ENCODE measurements at regions not wholly inside any gene's neighbourhood (a gene's known extent, or its start where the extent isn't known, plus 50 kb on each side); places are given as distances from the start of the nearest gene placed in this dataset.

GRCh38 chr18:65025756-65026155 lies 725.1 kb upstream of the CDH7 start:
- TF ChIP-seq CTCF (conservative IDR thresholded peaks at IDR 0.05) (no peak), ZFX (IDR thresholded peaks at IDR 0.05) (no peak)
